ENCODE measurements at regions not wholly inside any gene's neighbourhood (a gene's known extent, or its start where the extent isn't known, plus 50 kb on each side); places are given as distances from the start of the nearest gene placed in this dataset.

DNA sequence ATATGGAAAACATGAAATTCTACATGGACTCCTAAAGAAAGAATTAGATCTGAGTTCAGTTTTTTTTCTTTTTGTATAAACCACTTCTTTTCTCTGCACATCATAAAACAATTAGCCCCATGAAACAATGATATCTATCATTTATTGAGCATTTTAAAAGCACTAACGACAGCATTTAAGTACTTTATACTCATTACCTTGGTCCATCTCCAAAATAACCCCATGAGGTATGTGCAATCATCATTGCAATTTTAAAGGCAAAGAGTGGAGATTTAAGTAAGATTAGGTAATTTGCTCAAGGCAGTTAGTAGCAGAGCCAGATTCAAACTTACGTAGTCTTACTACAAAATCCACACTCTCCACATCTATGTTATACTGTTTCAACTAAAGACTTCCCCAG, 177.7 kb upstream of the RAG2 start:
- CTCF ChIA-PET: interaction anchor here (0.6 kb wide), 1 partner anchor 43 kb away, joined by 5 read pairs; no protein-coding TSS in a partner anchor
- no peak overlapping the region for H3K4me3 ChIP-seq (ENCODE audit: low read depth, low read length)
- POLR2A ChIA-PET: no interaction called here
- no peak for TF ChIP-seq CTCF (IDR thresholded peaks at IDR 0.05; ENCODE audit: low read depth, low read length)
- H3K27ac ChIP-seq (ENCODE audit: low read depth, low read length): no peak overlapping the region
- H3K27me3 ChIP-seq (ENCODE audit: control insufficient read depth, insufficient read depth, low read length): no peaks in the 10 kb centered on the region
- no peaks in the 10 kb centered on the region for H3K9me3 ChIP-seq (ENCODE audit: control insufficient read depth, insufficient read depth, low read length)
- DNase-seq (ENCODE audit: low read depth, low spot score): no peak

DNA sequence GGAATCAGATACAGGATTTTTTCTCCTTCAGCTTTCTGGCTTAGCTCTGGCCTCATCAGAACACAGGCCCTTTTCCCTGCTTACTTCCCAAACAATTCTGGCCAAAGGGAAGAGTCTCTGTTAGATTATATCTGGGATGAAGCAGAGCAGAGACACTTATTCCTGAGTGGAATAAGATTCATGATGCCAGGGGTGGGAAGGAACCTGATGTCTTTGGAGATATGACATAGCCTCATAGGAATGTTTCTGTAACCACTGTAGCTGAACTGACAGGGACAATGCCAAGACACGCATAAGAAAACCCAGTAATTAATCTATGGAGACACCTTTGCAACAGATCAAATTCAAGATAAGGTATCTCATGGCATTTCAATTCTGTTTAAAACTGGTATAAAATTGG, 177.1 kb upstream of the RAG2 start:
- DNase-seq (ENCODE audit: low read depth, low spot score): no peak
- Histone ChIP-seq H3K27ac (ENCODE audit: low read depth, low read length) (no peak overlapping the region), H3K9me3 (ENCODE audit: control insufficient read depth, insufficient read depth, low read length) (no peaks in the 10 kb centered on the region), H3K27me3 (ENCODE audit: control insufficient read depth, insufficient read depth, low read length) (no peaks in the 10 kb centered on the region), H3K4me3 (ENCODE audit: low read depth, low read length) (no peak overlapping the region)
- ChIA-PET POLR2A (no interaction called here), CTCF (interaction anchor here (2.3 kb wide), 1 partner anchor 28 kb away, joined by 6 read pairs; no protein-coding TSS in a partner anchor)
- TF ChIP-seq CTCF (IDR thresholded peaks at IDR 0.05; ENCODE audit: low read depth, low read length): no peak

GRCh38 chr11:36774603-36775002, 176.6 kb upstream of the RAG2 start:
- POLR2A ChIA-PET: no interaction called here
- CTCF ChIA-PET: interaction anchor here (2.3 kb wide), 1 partner anchor 28 kb away, joined by 6 read pairs; no protein-coding TSS in a partner anchor
- no peak for DNase-seq (ENCODE audit: low read depth, low spot score)
- no peak for TF ChIP-seq CTCF (IDR thresholded peaks at IDR 0.05; ENCODE audit: low read depth, low read length)
- H3K9me3 ChIP-seq (ENCODE audit: control insufficient read depth, insufficient read depth, low read length): no peaks in the 10 kb centered on the region
- no peak overlapping the region for H3K27ac ChIP-seq (ENCODE audit: low read depth, low read length)
- no peak overlapping the region for H3K4me3 ChIP-seq (ENCODE audit: low read depth, low read length)
- no peaks in the 10 kb centered on the region for H3K27me3 ChIP-seq (ENCODE audit: control insufficient read depth, insufficient read depth, low read length)

GRCh38 chr11:36763187-36763586, 165.2 kb upstream of the RAG2 start:
- ChIA-PET CTCF (interaction anchor here (0.8 kb wide), 1 partner anchor 16 kb away, joined by 3 read pairs; no protein-coding TSS in a partner anchor), POLR2A (no interaction called here)
- Histone ChIP-seq H3K4me3 (ENCODE audit: low read depth, low read length) (no peak overlapping the region), H3K9me3 (ENCODE audit: control insufficient read depth, insufficient read depth, low read length) (no peaks in the 10 kb centered on the region), H3K27ac (ENCODE audit: low read depth, low read length) (no peak overlapping the region), H3K27me3 (ENCODE audit: control insufficient read depth, insufficient read depth, low read length) (no peaks in the 10 kb centered on the region)
- no peak for DNase-seq (ENCODE audit: low read depth, low spot score)
- no peak for TF ChIP-seq CTCF (IDR thresholded peaks at IDR 0.05; ENCODE audit: low read depth, low read length)

- POLR2A ChIA-PET: no interaction called here
- no peak for TF ChIP-seq CTCF (IDR thresholded peaks at IDR 0.05; ENCODE audit: low read depth, low read length)
These were observed 159.0 kb upstream of the RAG2 start for GRCh38 chr11:36757075-36757474.

More at GRCh38 chr11:36757075-36757474, 159.0 kb upstream of the RAG2 start:
- DNase-seq (ENCODE audit: low read depth, low spot score): no peak
- Histone ChIP-seq H3K27me3 (ENCODE audit: control insufficient read depth, insufficient read depth, low read length) (no peaks in the 10 kb centered on the region), H3K9me3 (ENCODE audit: control insufficient read depth, insufficient read depth, low read length) (no peaks in the 10 kb centered on the region), H3K4me3 (ENCODE audit: low read depth, low read length) (no peak overlapping the region), H3K27ac (ENCODE audit: low read depth, low read length) (no peak overlapping the region)
- CTCF ChIA-PET: interaction anchor here (4.2 kb wide), 1 partner anchor 10 kb away, joined by 27 read pairs; no protein-coding TSS in a partner anchor
